ENCODE measurements at regions not wholly inside any gene's neighbourhood (a gene's known extent, or its start where the extent isn't known, plus 50 kb on each side); places are given as distances from the start of the nearest gene placed in this dataset.

DNA sequence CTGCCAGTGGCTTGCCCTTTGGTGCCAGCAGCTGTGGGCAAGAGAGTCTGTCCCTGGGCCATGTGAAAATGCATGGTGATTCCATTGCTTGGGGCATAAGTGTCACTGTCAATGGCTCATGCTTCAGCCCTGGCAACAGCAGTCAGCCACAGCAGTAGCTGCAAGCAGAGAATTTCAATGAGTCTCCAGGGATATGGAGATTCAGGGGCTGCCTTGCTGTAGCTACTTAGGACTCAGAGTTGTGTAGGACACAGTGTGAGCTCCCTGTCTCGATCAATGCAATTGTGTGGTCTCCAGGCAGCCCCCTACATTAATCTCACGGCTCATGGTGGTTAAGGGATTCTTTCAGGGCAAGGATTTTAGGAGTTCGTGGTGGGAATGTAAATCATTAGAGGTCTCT, 126.3 kb upstream of the STARD3NL start:
- TF ChIP-seq, protein P1, sequence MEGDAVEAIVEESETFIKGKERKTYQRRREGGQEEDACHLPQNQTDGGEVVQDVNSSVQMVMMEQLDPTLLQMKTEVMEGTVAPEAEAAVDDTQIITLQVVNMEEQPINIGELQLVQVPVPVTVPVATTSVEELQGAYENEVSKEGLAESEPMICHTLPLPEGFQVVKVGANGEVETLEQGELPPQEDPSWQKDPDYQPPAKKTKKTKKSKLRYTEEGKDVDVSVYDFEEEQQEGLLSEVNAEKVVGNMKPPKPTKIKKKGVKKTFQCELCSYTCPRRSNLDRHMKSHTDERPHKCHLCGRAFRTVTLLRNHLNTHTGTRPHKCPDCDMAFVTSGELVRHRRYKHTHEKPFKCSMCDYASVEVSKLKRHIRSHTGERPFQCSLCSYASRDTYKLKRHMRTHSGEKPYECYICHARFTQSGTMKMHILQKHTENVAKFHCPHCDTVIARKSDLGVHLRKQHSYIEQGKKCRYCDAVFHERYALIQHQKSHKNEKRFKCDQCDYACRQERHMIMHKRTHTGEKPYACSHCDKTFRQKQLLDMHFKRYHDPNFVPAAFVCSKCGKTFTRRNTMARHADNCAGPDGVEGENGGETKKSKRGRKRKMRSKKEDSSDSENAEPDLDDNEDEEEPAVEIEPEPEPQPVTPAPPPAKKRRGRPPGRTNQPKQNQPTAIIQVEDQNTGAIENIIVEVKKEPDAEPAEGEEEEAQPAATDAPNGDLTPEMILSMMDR (IDR thresholded peaks at IDR 0.05): no peak
- no peak for TF ChIP-seq POLR2A (IDR thresholded peaks at IDR 0.05)
- TF ChIP-seq EP300 (IDR thresholded peaks at IDR 0.05; ENCODE audit: low read depth): no peak
- TF ChIP-seq POLR2AphosphoS5 (IDR thresholded peaks at IDR 0.05): no peak
